BLaER1 (cell line): ENCODE measurements at regions not wholly inside any gene's neighbourhood (a gene's known extent, or its start where the extent isn't known, plus 50 kb on each side); places are given as distances from the start of the nearest gene placed in this dataset.

ENCODE experiments used
- H3K27ac ChIP-seq: shearing (Covaris generic); formaldehyde crosslinking; 2 replicates; pipeline ENCODE4 v1.8.1; 2022
- H3K27me3 ChIP-seq: shearing (Covaris generic); formaldehyde crosslinking; 2 replicates; pipeline ENCODE4 v1.8.1; 2022
- H3K36me3 ChIP-seq: shearing (Covaris generic); formaldehyde crosslinking; 2 replicates; pipeline ENCODE4 v1.8.1; 2022
- H3K4me1 ChIP-seq: shearing (Covaris generic); formaldehyde crosslinking; 2 replicates; pipeline ENCODE4 v1.8.1; 2022
- H3K4me2 ChIP-seq: shearing (Covaris generic); formaldehyde crosslinking; 2 replicates; pipeline ENCODE4 v1.8.1; 2022
- H3K4me3 ChIP-seq: shearing (Covaris generic); formaldehyde crosslinking; 2 replicates; pipeline ENCODE4 v1.8.1; 2022
- H3K9ac ChIP-seq: shearing (Covaris generic); formaldehyde crosslinking; 2 replicates; pipeline ENCODE4 v1.8.1; 2022
- H3K9me3 ChIP-seq: shearing (Covaris generic); formaldehyde crosslinking; 2 replicates; pipeline ENCODE4 v1.8.1; 2022
- H4K20me1 ChIP-seq: shearing (Covaris generic); formaldehyde crosslinking; 2 replicates; pipeline ENCODE4 v1.8.1; 2022
- Cebpa-rat ChIP-seq: shearing (Covaris generic); IDR thresholded peaks from 2 replicates; pipeline ENCODE4 v1.8.1; 2022

DNA sequence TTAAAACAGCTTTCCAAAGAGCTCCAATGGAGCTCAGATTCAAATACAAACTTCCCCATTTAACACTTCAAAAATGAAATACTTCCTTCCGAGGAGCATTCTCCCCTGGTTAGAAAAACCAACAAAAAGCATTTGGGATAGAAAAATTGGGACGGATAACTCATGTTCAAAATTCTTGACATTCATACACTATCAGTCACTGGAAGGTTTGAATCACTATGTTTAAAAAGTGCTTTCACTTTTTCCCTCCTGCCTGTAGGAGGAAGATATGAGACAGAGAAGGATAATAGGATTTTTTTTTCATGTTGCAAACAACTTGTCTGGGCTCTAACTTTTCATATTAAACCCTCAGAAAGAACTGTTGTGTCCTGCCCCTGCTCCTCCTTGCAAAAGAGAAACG lies 412.0 kb downstream of the ACTL7B start:
- H3K9ac ChIP-seq = no peak overlapping the region
- no peaks in the 10 kb centered on the region for H4K20me1 ChIP-seq
- no peaks in the 10 kb centered on the region for H3K4me1 ChIP-seq
- H3K4me3 ChIP-seq = no peak overlapping the region
- no peak for TF ChIP-seq Cebpa-rat
- H3K9me3 ChIP-seq = no peaks in the 10 kb centered on the region
- no peak overlapping the region for H3K27ac ChIP-seq
- H3K27me3 ChIP-seq = no peaks in the 10 kb centered on the region
- no peak overlapping the region for H3K4me2 ChIP-seq
- no peaks in the 10 kb centered on the region for H3K36me3 ChIP-seq

DNA sequence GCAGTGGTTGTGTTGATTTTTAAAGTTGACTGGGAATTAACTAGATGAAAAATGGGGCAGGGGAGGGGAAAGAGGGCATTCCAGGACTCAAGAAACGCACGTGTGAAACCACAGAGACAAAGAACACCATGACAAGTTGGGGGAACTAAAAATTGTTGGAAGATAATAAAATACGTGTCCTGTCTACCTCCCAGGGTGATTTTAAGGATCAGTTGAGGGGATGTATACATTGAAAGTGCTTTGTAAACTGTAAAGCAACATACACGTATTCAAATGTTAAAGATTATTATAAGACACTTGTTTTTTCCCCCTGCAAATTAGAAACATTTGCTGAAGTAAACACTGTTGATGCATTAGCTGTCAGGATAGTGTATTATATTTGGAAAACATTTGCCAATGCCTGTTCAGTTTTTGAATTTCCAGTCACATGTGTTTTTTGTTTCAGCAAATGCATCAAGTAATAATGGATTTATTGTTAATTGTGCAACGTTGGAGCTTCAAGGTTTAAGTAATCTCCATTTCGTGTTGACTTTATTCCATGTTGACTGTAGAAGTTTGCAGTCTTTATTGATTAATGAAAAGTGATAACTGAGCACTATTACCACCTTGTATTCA lies 412.7 kb downstream of the ACTL7B start:
- no peaks in the 10 kb centered on the region for H3K4me1 ChIP-seq
- no peak for TF ChIP-seq Cebpa-rat
- H3K27ac ChIP-seq = no peak overlapping the region
- no peaks in the 10 kb centered on the region for H3K36me3 ChIP-seq
- no peaks in the 10 kb centered on the region for H3K27me3 ChIP-seq
- H3K9me3 ChIP-seq = no peaks in the 10 kb centered on the region
- H3K4me2 ChIP-seq = no peak overlapping the region
- H3K9ac ChIP-seq = no peak overlapping the region
- no peak overlapping the region for H3K4me3 ChIP-seq
- no peaks in the 10 kb centered on the region for H4K20me1 ChIP-seq

DNA sequence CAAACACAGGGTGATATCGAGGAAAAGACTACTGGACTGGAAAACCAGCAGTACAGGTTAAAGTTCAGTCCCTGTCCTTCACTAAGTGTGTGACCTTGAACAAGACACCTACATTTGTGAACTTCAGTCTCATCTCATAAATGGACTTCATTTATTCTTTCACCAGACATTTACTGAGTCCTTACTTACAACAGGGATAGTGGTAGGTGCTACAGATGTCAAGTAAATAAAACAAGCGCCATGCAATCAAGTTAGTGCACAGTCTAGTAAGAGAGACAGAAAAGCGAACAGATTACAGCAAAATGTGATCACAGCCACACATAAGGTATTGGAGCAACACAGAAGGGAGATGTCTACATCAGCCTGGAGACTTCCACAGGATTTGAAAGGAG lies 413.2 kb downstream of the ACTL7B start:
- H3K4me1 ChIP-seq = no peaks in the 10 kb centered on the region
- H3K9me3 ChIP-seq = no peaks in the 10 kb centered on the region
- no peak overlapping the region for H3K9ac ChIP-seq
- H3K27me3 ChIP-seq = no peaks in the 10 kb centered on the region
- no peak overlapping the region for H3K27ac ChIP-seq
- TF ChIP-seq Cebpa-rat = no peak
- H3K4me3 ChIP-seq = no peak overlapping the region
- H4K20me1 ChIP-seq = no peaks in the 10 kb centered on the region
- H3K36me3 ChIP-seq = no peaks in the 10 kb centered on the region
- H3K4me2 ChIP-seq = no peak overlapping the region

DNA sequence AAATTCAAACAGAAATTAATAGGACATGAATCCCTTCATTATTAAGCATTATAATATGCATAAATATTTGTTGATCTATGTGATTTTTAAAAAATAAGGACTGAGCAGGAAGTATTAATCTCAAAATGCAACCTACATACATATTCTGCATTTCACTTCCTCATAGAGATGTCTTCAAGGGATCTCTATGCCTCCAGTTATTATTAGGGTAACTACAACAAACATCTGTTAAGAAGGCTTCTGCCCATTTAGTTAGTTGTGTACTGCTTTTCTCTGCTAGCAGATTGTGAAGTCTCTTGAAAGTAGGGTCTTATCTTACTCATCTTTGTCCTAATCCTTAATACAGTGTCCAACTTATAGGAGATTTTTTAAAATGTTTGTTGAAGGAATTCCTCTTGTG lies 414.1 kb downstream of the ACTL7B start:
- H3K4me1 ChIP-seq = no peaks in the 10 kb centered on the region
- H3K27ac ChIP-seq = no peak overlapping the region
- no peaks in the 10 kb centered on the region for H3K36me3 ChIP-seq
- TF ChIP-seq Cebpa-rat = no peak
- H4K20me1 ChIP-seq = no peaks in the 10 kb centered on the region
- no peak overlapping the region for H3K4me2 ChIP-seq
- no peak overlapping the region for H3K4me3 ChIP-seq
- no peak overlapping the region for H3K9ac ChIP-seq
- no peaks in the 10 kb centered on the region for H3K9me3 ChIP-seq
- H3K27me3 ChIP-seq = no peaks in the 10 kb centered on the region

DNA sequence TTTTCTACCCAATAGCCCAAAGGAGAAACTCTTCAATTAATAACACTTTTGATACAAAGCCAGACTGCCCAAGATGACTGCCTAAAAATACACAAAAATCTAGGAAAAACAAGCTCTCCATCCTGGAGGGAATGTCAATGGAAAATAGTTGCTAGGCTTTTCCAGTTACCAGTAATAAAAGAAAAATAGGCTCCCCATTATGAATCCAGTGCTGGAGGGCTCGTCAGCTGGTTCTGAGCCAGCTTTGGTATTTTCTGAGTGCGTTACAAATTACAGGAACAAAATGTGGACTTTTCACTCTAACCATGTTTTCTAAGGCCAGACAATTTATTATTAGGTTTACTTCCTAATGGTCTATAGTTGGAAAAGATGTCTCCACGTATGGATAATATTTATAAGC lies 414.5 kb downstream of the ACTL7B start:
- H3K27me3 ChIP-seq = no peaks in the 10 kb centered on the region
- H3K36me3 ChIP-seq = no peaks in the 10 kb centered on the region
- no peak overlapping the region for H3K4me3 ChIP-seq
- no peaks in the 10 kb centered on the region for H3K4me1 ChIP-seq
- H3K27ac ChIP-seq = no peak overlapping the region
- no peak overlapping the region for H3K9ac ChIP-seq
- H3K4me2 ChIP-seq = no peak overlapping the region
- no peaks in the 10 kb centered on the region for H3K9me3 ChIP-seq
- TF ChIP-seq Cebpa-rat = no peak
- H4K20me1 ChIP-seq = no peaks in the 10 kb centered on the region

DNA sequence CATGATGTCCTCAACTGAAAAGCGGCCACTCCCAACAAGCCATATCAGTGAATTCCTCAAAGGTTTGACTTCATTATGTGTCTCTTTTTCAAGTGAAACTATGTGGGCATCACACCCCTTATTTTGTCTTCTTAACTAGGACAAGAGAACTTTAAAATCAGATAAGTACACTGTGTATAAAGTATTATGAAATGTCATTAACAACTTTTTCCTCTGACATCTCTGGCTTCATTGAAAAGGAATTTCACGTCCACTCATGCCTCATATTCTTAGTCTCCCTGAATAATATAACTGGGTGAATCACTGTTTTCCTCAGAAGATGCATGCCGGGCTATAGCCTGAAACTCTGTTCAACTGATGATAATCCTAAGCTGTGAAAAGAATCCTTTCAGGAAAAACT lies 415.8 kb downstream of the ACTL7B start:
- no peaks in the 10 kb centered on the region for H3K4me1 ChIP-seq
- H3K4me2 ChIP-seq = no peak overlapping the region
- no peaks in the 10 kb centered on the region for H4K20me1 ChIP-seq
- H3K4me3 ChIP-seq = no peak overlapping the region
- no peak overlapping the region for H3K9ac ChIP-seq
- H3K27ac ChIP-seq = no peak overlapping the region
- TF ChIP-seq Cebpa-rat = no peak
- H3K27me3 ChIP-seq = no peaks in the 10 kb centered on the region
- no peaks in the 10 kb centered on the region for H3K36me3 ChIP-seq
- H3K9me3 ChIP-seq = no peaks in the 10 kb centered on the region

DNA sequence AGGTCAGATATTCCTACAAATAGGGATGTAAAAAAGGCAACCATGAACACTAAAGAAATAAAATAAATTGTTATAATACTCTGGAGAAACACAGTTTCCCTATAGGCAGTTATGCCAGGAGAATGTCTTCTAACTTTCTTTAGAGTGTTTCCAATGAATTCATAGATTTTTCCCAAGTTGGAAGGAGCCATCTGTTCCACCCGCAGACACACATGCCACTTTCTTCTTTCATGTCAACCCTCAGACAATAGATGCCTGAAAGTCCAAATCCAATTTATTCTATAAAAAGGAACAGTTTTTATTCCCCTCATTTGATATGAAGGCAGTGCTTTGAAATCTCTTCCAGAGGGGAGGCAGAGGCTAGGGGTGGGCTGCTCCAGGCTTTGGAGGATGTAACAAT lies 418.1 kb downstream of the ACTL7B start:
- Histone ChIP-seq H4K20me1 (no peaks in the 10 kb centered on the region), H3K4me3 (no peak overlapping the region), H3K9me3 (no peaks in the 10 kb centered on the region), H3K27ac (no peak overlapping the region), H3K4me1 (no peaks in the 10 kb centered on the region), H3K9ac (no peak overlapping the region), H3K27me3 (no peaks in the 10 kb centered on the region), H3K4me2 (no peak overlapping the region), H3K36me3 (no peaks in the 10 kb centered on the region)
- TF ChIP-seq Cebpa-rat = no peak

DNA sequence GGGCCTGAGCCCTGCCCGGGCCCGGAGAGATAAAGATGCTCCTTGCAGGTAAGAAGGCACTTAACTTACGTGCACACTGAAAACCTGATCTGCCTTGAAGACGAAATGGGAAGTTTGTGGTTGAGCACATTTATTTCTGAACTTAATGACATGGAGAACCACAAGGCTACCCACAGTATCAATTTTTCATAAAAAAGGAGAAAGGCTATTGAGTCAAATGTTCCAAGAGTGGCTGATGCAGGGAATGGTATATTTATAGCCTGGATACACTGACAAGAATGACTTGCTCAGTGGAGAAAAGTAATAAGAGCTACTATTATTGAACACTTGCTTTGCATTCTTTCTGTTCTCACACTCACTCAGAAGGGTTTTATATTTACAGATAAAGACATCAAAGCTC lies 419.3 kb downstream of the ACTL7B start:
- H3K4me1 ChIP-seq = no peaks in the 10 kb centered on the region
- H3K9me3 ChIP-seq = no peaks in the 10 kb centered on the region
- H3K9ac ChIP-seq = no peak overlapping the region
- no peak overlapping the region for H3K4me3 ChIP-seq
- H4K20me1 ChIP-seq = no peaks in the 10 kb centered on the region
- no peaks in the 10 kb centered on the region for H3K36me3 ChIP-seq
- H3K27ac ChIP-seq = no peak overlapping the region
- H3K27me3 ChIP-seq = no peaks in the 10 kb centered on the region
- no peak for TF ChIP-seq Cebpa-rat
- H3K4me2 ChIP-seq = no peak overlapping the region

DNA sequence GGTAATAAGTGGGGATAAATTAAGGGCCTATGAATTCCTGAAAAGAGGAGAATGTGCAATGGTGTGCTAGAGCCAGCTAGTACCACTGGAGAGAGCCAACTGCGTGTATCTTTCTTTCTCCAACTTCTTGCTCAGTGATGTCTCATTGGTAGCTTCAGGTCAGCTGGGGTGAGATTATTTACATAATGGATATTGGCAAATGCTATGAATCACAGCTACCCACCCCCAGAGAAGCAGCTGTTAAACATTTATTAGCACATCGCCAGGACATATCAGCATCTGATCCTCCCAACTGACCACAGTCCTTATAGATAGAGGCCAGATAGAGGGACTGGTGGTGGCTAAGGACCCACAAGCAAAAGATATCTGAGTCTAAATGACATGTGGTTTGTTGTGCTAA lies 421.3 kb downstream of the ACTL7B start:
- Histone ChIP-seq H3K27ac (no peak overlapping the region), H3K4me1 (no peaks in the 10 kb centered on the region), H3K27me3 (no peaks in the 10 kb centered on the region), H4K20me1 (no peaks in the 10 kb centered on the region), H3K9me3 (peaks cover 12% of the 10 kb centered on the region), H3K4me3 (no peak overlapping the region), H3K36me3 (no peaks in the 10 kb centered on the region), H3K9ac (no peak overlapping the region), H3K4me2 (no peak overlapping the region)
- TF ChIP-seq Cebpa-rat = no peak

DNA sequence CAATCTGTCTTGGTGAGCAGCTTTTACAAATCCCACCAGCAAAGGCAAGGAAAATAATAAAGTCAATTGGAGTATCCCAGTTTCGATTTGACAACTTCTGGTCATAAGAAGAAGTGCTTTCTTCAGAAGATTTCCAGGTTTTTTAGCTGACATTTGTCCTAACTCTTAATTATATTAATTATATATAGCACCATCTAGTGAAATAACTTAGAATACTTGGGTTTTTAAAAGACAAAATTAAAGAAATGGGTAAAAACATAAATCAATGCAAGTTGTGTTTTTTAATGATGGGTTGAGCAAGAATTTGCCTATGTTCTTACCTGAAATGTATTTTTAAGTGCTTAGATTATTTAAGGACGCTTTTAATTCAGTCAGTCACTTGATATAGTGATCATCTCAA lies 421.8 kb downstream of the ACTL7B start:
- Histone ChIP-seq H3K4me3 (no peak overlapping the region), H3K9me3 (peaks cover 12% of the 10 kb centered on the region), H3K9ac (no peak overlapping the region), H3K27me3 (no peaks in the 10 kb centered on the region), H3K36me3 (no peaks in the 10 kb centered on the region), H3K4me2 (no peak overlapping the region), H3K27ac (no peak overlapping the region), H3K4me1 (no peaks in the 10 kb centered on the region), H4K20me1 (no peaks in the 10 kb centered on the region)
- TF ChIP-seq Cebpa-rat = no peak

DNA sequence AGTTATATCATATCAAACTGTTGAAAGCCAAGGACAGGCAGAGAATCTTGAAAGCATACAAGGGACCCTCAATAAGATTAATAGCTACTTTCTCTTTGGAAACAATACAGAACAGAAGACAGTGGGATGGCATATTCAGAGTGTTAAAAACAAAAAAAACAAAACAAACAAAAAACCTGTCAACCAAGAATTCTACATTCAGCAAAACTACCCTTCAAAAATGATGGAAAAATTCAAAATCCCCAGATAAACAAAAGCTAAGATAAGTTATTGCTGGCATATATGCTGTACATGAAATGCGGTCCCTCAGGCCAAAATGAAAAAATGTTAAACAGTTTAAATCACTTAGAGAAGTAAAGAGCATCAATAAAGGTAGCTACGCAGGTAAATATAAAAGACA lies 425.1 kb downstream of the ACTL7B start:
- no peaks in the 10 kb centered on the region for H3K36me3 ChIP-seq
- no peak for TF ChIP-seq Cebpa-rat
- no peak overlapping the region for H3K4me2 ChIP-seq
- no peaks in the 10 kb centered on the region for H4K20me1 ChIP-seq
- H3K27me3 ChIP-seq = no peaks in the 10 kb centered on the region
- no peak overlapping the region for H3K9ac ChIP-seq
- no peak overlapping the region for H3K4me3 ChIP-seq
- H3K4me1 ChIP-seq = no peaks in the 10 kb centered on the region
- no peak overlapping the region for H3K27ac ChIP-seq
- peaks cover 12% of the 10 kb centered on the region for H3K9me3 ChIP-seq
